HUDEP-2 (cell line): ENCODE measurements at regions not wholly inside any gene's neighbourhood (a gene's known extent, or its start where the extent isn't known, plus 50 kb on each side); places are given as distances from the start of the nearest gene placed in this dataset.

Experiments used
- DNase-seq, 76 experiments: peaks; one replicate each; lab custom pipeline; 2025; ENCODE audit not compliant: unreplicated experiment in 76 of 76; lab: John Stamatoyannopoulos, UW

DNA sequence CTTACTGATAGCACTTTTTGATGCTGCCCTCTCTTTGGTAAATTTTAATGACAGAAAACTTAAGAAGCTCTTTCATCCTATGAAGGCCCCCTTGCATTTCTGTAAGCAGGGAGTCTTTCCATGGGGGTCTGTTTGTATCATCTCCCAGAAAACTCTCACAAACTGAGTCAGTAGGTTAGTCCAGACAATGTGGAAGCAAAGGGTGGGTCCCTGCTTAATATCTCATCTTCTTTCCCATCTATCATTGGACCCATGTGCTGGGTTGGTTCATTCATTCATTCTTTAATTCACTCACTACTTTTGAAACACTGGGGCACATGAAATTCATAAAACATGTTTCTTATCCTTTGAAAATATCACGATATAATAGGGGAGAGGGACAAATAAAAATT is 164.3 kb downstream of the NTMT2 start:
- no peak for DNase-seq

DNA sequence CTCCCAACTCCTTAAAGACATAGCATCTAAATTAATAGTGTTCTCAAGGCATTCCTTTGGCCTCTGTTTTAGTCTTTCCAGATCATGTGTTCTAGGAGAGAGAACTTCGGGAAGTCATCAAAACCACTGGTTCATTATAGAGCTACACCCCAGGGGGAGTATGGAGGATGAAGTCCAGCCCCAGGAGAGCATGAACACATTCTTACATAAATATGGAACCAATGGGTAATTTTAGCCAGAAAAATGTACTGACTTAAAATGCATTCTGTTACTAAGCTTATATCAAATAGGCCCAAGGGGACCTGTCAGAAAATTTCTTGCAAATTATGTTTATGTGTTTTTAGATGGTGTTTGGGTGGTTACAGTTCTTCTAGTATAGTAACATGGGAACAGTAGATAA is 165.2 kb downstream of the NTMT2 start:
- no peak for DNase-seq

DNA sequence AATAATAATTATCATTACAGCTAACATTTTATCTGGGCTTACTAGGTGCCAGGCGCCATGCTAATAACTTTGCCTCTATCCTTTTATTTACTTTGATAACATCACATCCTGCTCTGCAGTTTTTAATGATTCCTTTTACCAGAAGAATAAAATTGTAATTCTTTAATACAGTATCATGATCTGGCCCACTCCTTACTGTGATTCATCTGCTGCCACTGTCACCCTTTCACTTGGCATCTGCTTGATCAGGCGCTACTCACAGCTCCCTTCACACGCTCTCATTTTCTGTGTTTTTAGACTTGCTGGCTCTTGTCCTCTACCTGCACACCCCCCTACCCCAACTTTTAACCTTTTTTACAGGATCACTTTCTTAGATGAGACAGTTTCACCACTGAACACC is 167.5 kb downstream of the NTMT2 start:
- DNase-seq, result no peak

DNA sequence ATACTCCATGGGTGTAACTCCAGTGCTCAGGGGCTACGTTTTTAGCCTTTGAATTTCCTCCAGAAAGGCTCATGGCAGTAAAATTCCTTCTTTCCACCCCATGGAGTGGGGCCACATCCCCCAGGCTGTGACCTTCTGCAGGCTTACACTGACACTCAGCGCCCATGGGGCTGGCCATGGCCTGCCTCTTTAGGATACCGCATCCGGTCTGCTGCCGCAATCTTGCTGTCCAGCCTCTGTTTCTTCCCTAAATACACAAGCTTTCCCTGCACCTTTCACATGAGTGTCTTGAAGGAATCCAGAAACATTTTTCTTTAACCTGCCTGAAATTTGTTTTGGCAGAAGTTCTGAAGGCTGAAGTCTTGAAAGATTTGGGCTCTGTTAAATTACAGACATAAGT is 170.5 kb downstream of the NTMT2 start:
- no peak for DNase-seq

DNA sequence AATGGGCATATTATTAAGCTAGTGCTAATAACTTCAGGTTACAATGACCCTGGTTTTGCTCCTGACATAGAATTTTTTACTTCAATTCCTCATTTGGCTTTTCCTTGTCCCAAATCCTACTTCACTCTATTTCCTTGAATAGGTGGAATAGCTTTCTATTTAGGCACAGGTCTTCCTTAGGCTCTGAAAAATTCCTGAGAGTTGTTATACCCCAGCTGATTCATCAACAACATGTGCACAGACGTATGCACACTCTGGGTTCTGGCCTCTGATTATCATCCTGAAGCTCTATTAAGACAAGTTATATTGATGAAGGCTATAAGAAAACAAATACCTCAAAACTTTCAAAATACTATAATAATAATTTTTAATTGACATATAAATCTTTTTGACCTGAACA is 172.4 kb downstream of the NTMT2 start:
- no peak for DNase-seq

DNA sequence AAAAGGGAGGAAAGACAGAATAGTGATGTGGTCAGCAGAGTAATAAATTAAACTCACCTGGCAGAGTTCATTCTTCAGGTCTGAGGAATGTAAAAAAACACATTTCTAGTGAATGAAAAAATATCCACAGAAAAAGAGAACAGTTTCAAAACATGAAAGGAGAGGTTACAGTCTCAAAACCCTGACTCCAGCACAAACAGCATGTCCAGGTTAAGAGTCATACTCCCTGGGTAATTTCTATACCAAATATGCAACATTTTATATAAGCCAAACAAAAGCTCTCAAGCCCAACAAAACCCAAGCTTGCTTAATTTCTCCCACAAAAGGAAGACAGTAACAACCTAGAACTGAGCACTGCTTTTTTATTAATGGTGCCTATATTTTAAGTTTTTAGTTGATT is 173.0 kb downstream of the NTMT2 start:
- no peak for DNase-seq

DNA sequence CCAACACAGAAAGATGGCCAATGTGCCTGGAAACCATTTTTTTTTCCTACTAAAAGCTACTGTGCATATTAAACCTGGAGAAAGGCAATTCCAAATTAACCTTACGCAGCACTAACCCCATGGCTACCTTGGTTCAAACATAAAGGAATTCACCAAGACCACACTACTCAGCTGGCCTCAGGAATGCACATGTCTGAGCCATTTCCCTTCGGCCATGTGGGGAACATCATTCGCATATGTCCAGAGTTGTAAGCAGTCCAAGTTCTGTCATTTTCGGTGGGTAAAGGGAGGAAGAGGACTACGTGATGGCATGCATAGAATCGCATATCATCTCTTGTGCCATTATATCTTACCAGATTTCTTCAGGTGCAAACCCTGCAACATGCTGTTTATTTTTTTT is 175.4 kb downstream of the NTMT2 start:
- no peak for DNase-seq

DNA sequence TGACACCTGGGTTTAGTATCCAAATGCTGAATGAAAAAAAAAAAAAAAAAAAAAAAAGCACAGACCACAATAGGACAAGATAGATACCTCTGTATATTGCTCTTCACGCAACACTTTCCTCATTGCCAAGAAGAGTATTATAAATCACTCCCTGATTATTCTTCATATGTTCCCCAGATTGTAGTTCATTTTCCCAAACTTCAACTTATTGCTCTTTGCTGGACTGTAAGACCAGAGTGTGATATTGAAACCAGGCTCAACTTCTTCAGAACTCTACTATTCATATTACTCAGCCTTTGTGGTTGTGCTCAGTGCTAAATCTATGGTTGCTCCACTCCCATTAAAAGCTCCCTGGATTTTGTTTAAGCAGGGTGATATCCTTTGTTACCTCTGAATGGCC is 180.4 kb downstream of the NTMT2 start:
- no peak for DNase-seq

DNA sequence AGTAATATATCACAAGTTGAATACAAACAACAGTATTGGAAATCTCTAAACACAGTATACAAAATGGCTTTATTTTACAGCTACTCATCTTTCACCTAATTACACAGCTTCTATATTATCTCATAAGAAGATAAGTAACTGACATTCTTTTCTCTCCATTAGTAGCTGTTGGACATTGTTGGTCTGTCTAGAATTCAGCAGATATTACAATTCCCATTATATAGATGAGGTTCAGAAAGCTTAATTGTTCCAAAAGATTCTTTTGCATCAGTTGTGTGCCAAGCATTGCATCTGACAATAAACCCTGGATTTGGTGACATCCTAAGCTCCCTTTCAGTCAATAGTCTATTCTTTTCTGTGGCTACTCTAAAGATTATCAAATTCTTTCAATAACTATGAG is 187.0 kb downstream of the NTMT2 start:
- DNase-seq, result no peak

DNA sequence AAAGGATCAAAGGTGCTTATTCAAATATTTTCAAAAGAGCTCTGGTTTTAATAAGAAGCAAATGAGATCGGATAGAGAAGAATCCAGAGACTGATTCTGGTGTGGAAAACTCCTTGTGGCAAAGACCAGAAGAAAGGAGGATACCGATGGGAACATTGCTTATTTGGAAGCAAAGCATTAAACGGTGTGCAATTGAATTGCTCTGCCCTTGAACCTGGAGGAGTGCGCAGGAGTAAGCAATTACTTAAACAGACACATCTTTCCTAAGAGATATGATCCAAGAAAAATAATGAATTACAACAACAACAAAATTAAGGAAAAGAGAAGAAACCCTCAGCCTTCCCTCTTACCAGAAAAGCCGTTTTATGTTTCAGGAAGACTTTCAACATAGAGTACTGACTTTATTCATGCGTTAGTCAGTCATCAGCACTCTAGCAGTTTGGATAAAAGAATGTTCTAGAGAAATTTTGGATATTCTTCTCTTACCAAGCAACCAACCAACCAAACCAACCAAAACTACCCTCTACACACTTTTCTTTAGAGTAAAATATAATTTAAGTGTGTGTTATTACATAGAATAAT is 191.7 kb downstream of the NTMT2 start:
- no peak for DNase-seq

DNA sequence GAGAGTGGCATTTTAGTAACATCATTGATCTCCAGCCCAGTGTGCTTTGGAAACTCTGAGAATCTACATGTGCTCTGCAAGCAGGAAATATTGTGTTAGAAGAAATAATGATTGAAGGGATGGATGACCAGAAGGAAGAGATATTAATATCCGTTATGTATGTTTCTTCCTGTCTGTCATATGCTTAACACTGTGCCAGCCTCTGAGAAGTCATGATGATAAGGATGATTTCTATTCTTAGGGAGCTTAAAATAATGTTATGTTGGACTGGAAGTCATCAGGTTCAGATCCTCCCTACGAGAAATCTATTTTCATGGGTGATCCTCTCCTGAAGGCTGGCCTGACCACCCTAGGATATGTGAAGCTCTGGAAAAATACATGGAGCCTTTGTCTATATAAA is 192.4 kb upstream of the GORAB start:
- no peak for DNase-seq

DNA sequence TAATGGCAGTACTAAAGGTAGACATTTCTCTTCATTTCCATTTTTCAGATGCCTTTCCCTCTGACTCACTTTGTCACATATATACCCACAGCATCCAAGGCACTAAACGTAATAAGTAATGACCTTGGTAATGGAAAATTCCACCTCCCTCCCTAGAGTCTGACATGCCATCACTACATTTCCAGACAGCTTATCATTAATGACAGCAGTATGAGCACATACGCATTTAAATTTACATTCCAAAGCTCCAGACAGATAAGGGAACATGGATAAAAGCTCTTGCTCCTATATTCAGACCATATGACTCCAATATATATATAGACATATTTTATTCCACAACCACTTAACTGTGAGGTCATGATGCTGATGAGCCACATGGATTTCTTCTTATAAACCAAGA is 191.7 kb upstream of the GORAB start:
- no peak for DNase-seq

DNA sequence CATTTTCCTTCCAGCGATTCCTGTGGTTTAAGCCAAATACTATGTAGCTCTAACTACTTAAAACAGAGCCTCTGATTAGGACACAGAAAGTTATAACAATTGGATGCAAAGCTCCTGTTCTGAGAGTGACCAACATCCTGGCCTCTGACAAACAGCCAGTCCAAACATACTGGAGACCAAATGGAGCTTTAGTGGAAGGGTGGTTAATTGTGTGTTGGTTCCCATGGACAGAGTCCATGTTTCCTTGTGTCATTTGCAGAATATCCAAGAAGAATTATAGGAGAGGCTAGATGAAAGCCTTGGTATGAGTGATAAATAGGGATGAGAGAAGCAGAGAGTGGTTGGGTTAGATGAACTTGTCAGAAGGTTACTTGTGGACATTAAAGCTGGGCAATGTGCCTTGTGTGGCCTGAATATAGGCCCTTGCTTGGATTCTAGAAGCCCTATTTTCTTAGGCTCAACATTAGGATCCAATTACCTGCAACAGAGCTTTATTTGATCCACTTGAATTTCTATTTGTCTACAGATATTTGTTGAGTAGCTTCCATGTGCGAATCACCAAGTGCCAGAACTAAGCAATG is 180.5 kb upstream of the GORAB start:
- DNase-seq, result no peak

DNA sequence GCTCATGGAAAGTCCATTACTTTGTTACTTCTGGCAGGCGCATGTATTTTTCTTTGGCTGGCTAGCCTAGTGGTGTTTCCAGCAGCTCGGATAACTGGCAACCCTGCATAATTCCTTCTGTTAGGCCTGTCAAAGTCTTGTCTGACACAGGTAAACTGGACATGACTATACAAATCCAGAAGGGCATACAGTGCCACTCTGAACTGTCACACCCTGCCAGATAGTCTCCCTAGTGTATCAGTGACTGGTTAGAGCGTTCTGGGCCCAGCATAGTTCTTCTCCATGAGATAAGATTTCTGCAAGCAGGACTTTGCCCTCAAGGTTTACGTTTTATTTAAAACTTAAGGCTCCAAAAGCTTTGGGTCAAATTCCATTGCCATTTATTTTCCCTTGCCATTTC is 177.7 kb upstream of the GORAB start:
- DNase-seq, result no peak

DNA sequence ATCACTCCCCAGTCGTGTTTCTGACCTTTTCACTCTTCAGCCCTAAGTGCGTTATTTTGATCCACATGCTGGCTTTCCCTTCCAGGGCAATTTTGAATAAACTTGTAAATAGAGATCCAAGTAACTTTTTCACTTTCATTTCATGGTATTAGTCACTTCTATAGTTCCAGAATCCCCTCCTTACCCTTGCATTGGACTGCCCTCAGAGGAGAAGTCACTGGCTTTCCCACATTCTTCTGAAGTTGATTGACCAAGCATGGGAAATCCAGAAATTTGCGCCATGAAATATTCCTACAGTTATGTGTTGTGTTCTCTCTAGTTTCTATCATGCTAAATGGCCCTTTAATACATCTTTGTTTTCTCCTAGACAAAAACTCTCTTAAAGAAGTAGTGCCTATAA is 177.3 kb upstream of the GORAB start:
- DNase-seq, result no peak

DNA sequence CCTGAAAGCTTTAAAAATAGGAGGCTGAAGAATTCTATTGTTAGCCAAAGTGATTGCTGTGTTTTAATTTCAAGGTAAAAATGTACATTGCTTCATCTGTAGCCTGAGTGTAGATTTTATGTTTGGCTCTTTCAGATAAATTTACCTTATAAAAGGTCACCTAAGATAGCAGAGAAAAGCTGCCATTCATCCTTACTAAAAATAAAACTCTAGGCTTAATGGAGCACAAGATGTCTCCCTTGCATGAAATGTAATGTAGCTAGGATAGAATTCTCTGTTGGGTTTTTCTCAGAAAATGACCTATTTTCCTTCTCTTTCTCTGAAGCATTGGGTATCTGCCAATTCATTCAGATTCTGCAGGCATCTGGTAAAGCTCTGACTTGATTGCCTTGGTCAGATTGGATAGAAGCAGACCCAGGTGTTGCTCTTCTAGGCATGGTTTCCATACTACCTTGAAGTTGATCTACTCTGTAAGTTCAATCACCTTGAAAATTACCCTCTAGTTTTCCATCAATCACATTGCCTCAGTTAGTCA is 176.6 kb upstream of the GORAB start:
- no peak for DNase-seq

DNA sequence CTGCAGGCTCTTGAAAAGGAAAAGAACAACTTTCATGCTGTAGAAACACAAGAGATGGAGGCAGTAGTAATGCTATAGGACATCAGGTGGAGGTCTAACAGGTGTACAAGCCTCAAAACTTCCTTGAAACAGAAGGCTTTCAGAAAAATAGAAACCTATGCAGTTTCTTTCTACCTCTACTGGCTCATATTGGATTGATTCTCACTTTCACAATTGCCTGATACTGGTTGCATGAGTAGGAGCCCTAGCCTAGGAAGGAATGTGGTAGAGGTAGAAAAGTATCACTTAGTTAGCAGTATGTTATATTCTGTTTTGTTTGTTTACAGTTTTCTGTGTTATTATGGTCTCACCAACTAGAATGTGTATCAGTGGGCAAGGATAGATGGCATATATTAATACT is 175.4 kb upstream of the GORAB start:
- DNase-seq, result no peak

DNA sequence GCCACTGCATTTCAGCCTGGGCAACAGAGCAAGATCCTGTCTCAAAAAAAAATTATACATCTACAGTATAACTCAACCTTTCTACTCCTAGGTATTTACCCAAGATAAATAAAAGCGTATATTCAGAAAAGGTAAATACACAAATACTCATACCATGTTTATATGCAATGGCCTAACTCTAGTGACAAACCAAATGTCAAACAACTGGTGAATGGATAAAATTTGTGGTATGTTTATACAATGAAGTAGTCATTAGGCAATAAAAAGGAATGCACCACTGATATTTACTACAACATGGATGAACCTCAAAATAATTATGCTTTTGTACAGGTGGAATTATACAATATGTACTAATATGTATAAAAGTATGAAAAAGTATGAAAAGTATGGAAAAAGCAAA is 174.2 kb upstream of the GORAB start:
- no peak for DNase-seq

DNA sequence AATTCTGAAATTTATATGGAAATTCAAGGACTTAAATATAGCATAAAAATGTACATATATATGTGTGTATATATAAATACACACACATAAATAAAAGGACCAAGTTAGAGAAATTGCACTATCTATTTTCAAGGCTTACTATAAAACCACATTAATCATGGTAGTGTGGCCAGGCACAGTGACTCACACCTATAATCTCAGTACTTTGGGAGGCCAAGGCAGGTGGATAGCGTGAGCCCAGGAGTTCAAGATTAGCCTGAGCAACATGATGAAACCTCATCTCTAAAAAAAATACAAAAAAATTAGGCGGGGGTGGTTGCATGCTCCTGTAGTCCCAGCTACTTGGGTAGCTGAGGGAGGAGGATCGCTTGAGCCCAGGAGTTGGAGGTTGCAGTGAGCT is 171.4 kb upstream of the GORAB start:
- no peak for DNase-seq

DNA sequence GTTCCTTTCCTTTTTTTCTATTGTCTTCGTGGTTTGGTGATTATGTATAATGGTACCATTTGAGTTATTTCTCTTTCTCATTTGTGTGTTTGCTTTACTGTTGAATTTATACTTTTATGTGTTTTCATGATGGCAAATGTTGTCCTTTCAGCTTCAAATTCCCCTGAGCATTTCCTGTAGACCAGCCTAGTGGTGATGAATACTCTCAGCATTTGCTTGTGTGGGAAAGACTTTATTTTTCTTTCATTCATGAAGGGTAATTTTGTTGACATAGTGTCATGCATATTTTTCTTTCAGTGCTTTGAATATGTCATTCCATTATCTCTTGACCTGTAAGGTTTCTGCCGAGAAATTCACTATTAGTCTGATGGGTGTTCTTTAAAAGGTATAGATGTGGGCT is 166.6 kb upstream of the GORAB start:
- DNase-seq, result no peak

DNA sequence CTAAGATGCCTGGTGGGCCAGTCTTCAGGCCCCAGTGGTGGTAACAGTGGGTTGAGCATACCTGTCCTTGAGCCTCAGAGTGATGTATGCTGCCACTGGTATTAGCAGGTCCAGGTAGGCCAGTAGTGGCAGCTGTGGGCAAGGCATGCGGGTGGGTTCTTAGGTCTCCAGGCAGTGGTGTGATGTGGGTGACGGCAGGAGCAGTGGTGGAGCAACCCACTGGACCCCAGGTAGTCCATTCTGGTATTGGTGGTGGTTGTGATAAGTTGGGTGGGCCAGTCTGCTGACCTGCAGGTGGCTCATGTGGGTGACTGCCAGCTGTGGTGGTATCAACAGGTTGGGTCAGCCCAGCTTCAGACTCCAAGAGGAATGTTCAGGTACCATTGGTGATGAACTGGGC is 165.0 kb upstream of the GORAB start:
- DNase-seq, result no peak

DNA sequence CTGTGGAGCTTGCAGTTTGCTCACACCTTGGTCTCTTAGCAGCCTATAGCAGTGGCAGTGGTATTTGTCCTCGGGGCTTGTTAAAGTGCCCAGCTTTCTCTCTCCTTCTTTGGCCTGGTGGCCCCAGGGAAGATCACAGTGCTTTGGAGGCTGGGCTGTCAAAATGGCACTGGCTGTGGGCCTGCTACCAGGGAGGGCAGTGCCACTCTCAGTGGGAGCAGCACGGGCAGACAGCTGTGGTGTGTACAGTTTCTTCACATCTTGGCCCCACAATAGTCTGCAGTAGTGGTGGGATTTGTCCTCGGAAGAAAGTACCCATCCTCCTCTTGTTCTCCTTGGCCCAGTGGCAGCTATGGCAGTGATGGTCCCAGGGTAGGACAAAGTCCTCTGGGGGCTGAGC is 164.4 kb upstream of the GORAB start:
- no peak for DNase-seq

DNA sequence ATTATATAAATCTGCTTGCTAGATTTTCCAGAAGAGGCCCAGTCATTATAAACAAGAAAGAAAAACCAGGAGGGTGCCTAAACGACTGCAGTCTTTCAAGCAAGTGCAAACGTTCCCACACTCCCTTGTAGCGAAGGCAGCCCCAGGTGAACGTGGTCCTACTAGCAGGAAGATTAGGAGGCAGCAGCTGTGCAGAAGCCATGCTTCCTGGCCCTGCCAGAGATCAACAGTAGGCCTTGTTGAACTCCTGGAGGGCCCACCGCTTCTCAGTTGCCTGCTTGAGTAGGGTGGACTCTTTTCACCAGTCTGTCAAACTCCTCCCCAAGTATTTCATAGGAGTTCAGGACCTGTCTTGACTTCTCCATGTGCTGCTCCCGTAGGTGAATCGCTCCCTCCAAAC is 163.0 kb upstream of the GORAB start:
- DNase-seq, result no peak
